Renal cortex interstitium (tissue), 11 donors: ENCODE measurements at regions not wholly inside any gene's neighbourhood (a gene's known extent, or its start where the extent isn't known, plus 50 kb on each side); places are given as distances from the start of the nearest gene placed in this dataset.
"Not testable (repeated sequence)": the region's sequence is repeated elsewhere in the genome, so short reads cannot be mapped to it uniquely, and the experiment has no call there.

ENCODE experiments used
- DNase-seq, 11 donors: peaks; one replicate each; pipeline ENCODE4 v3.0.0-alpha.2; 2013; ENCODE audit warnings: low read depth in 9 of 11, low spot score in 4 of 11; ENCODE audit errors: extremely low read depth in 1 of 11

GRCh38 chrX:1105671-1106419 is 106.6 kb downstream of the CRLF2 start:
- no peak for DNase-seq

GRCh38 chrX:1105031-1105430 is 107.4 kb downstream of the CRLF2 start:
- DNase-seq, result not testable (repeated sequence)

- no peak for DNase-seq
These were observed 109.1 kb downstream of the CRLF2 start for GRCh38 chrX:1103360-1103759.

- no peak for DNase-seq
These were observed 109.7 kb downstream of the CRLF2 start for GRCh38 chrX:1102786-1103185.

- not testable (repeated sequence) for DNase-seq
These were observed 110.2 kb downstream of the CRLF2 start for GRCh38 chrX:1102221-1102620.

- no peak for DNase-seq
These were observed 113.2 kb downstream of the CRLF2 start for GRCh38 chrX:1099146-1099770.

- no peak for DNase-seq
These were observed 115.1 kb downstream of the CRLF2 start for GRCh38 chrX:1097328-1097727.

GRCh38 chrX:1094566-1095333 is 117.7 kb downstream of the CRLF2 start:
- no peak for DNase-seq

- no peak for DNase-seq
These were observed 118.6 kb downstream of the CRLF2 start for GRCh38 chrX:1093586-1094421.

- DNase-seq, result no peak
These were observed 119.3 kb downstream of the CRLF2 start for GRCh38 chrX:1093121-1093520.

- DNase-seq, result no peak
These were observed 125.7 kb downstream of the CRLF2 start for GRCh38 chrX:1086444-1087409.

GRCh38 chrX:1085871-1086270 is 126.6 kb downstream of the CRLF2 start:
- DNase-seq, result not testable (repeated sequence)

- no peak for DNase-seq
These were observed 127.8 kb downstream of the CRLF2 start for GRCh38 chrX:1084689-1085088.

- DNase-seq, result no peak
These were observed 135.4 kb downstream of the CRLF2 start for GRCh38 chrX:1076871-1077651.

- DNase-seq, result no peak
These were observed 136.7 kb downstream of the CRLF2 start for GRCh38 chrX:1075741-1076140.

- DNase-seq, result no peak
These were observed 137.3 kb downstream of the CRLF2 start for GRCh38 chrX:1075156-1075555.

- no peak for DNase-seq
These were observed 137.7 kb downstream of the CRLF2 start for GRCh38 chrX:1074755-1075154.
